ENCODE measurements at regions not wholly inside any gene's neighbourhood (a gene's known extent, or its start where the extent isn't known, plus 50 kb on each side); places are given as distances from the start of the nearest gene placed in this dataset.

GRCh38 chr5:174339130-174339529 is 293.6 kb downstream of the NSG2 start:
- TF ChIP-seq JUNB (IDR thresholded peaks at IDR 0.05), result no peak
- no peak for TF ChIP-seq SKIL (IDR thresholded peaks at IDR 0.05; ENCODE audit: low read depth, poor library complexity, severe bottlenecking)
- no peak for TF ChIP-seq CTCF (IDR thresholded peaks at IDR 0.05 in 2 of 3, conservative IDR thresholded peaks at IDR 0.05 in 1 of 3; ENCODE audit: control insufficient read depth in 2 of 3, extremely low read depth in 1 of 3, insufficient read depth in 1 of 3, low read depth in 3 of 3, low read length in 3 of 3)
- no peak for TF ChIP-seq POLR2AphosphoS5 (IDR thresholded peaks at IDR 0.05; ENCODE audit: low read length)
- TF ChIP-seq SUZ12 (IDR thresholded peaks at IDR 0.05; ENCODE audit: unreplicated experiment), result no peak

Data from GM12878 (cell line).